OCI-LY1 (cell line): ENCODE measurements at regions not wholly inside any gene's neighbourhood (a gene's known extent, or its start where the extent isn't known, plus 50 kb on each side); places are given as distances from the start of the nearest gene placed in this dataset.

ENCODE experiments used
- H2AFZ ChIP-seq: fragments of 200-600 bp; sonication (generic), shearing (Covaris generic); 2 replicates; pipeline ENCODE4 v1.6.0; 2014; ENCODE audit warnings: antibody characterized with exemption, mild to moderate bottlenecking, low read length
- H3F3A ChIP-seq: fragments of 200-600 bp; sonication (generic), shearing (Covaris generic); 2 replicates; pipeline ENCODE4 v1.6.0; 2014; ENCODE audit warnings: mild to moderate bottlenecking, antibody characterized with exemption, low read length, moderate library complexity; ENCODE audit not compliant: insufficient read depth
- H3K27ac ChIP-seq: fragments of 200-600 bp; sonication (generic); 2 replicates; pipeline ENCODE4 v1.5.1; 2014; ENCODE audit warnings: low read length, mixed run types, mild to moderate bottlenecking, low read depth; ENCODE audit not compliant: poor library complexity, severe bottlenecking
- H3K27me3 ChIP-seq: fragments of 200-600 bp; sonication (generic); 2 replicates; pipeline ENCODE4 v1.6.0; 2014; ENCODE audit warnings: antibody characterized with exemption, mild to moderate bottlenecking, low read length, moderate library complexity; ENCODE audit not compliant: insufficient read depth
- H3K36me3 ChIP-seq: fragments of 200-600 bp; sonication (generic); 2 replicates; pipeline ENCODE4 v1.6.1; 2014; ENCODE audit warnings: mild to moderate bottlenecking, antibody characterized with exemption, low read length, moderate library complexity, mixed read lengths; ENCODE audit not compliant: insufficient read depth
- H3K4me1 ChIP-seq: fragments of 200-600 bp; sonication (generic); 2 replicates; pipeline ENCODE4 v1.5.1; 2014; ENCODE audit warnings: mild to moderate bottlenecking, low read length, moderate library complexity; ENCODE audit not compliant: insufficient read depth, severe bottlenecking
- H3K4me2 ChIP-seq: fragments of 200-600 bp; sonication (generic), shearing (Covaris generic); 2 replicates; pipeline ENCODE4 v1.6.1; 2014; ENCODE audit warnings: low read length
- H3K4me3 ChIP-seq: fragments of 200-600 bp; sonication (generic); 2 replicates; pipeline ENCODE4 v1.5.1; 2014; ENCODE audit warnings: low read length, low read depth, mild to moderate bottlenecking, mixed read lengths; ENCODE audit not compliant: poor library complexity, severe bottlenecking
- H3K79me2 ChIP-seq: fragments of 200-600 bp; shearing (Covaris generic); 2 replicates; pipeline ENCODE4 v1.6.1; 2016; ENCODE audit warnings: mixed run types, low read length, mixed read lengths; ENCODE audit not compliant: insufficient read depth
- H3K9ac ChIP-seq: fragments of 200-600 bp; sonication (generic), shearing (Covaris generic); 2 replicates; pipeline ENCODE4 v1.6.1; 2014; ENCODE audit warnings: mild to moderate bottlenecking, low read length, mixed read lengths
- H3K9me2 ChIP-seq: fragments of 200-600 bp; sonication (generic), shearing (Covaris generic); 2 replicates; pipeline ENCODE4 v1.6.1; 2014; ENCODE audit warnings: low read depth, mild to moderate bottlenecking, low read length, mixed read lengths
- H3K9me3 ChIP-seq: fragments of 200-600 bp; shearing (Covaris generic); 2 replicates; pipeline ENCODE4 v1.6.1; 2014; ENCODE audit warnings: low read length, mixed read lengths
- H4K20me1 ChIP-seq: fragments of 200-600 bp; sonication (generic), shearing (Covaris generic); 2 replicates; pipeline ENCODE4 v1.6.0; 2016; ENCODE audit warnings: mild to moderate bottlenecking, low read length; ENCODE audit not compliant: insufficient read depth
- EZH2 ChIP-seq: fragments of 200-600 bp; sonication (generic), shearing (Covaris generic); IDR thresholded peaks from 2 replicates; pipeline ENCODE4 v1.8.0; 2017; ENCODE audit warnings: borderline replicate concordance, mixed run types, mild to moderate bottlenecking, antibody characterized with exemption, low read length, moderate library complexity, mixed read lengths
- TF ChIP-seq, protein P1 (sequence below): fragments of 200-600 bp; sonication (generic), shearing (Covaris generic); IDR thresholded peaks from 2 replicates; pipeline ENCODE4 v1.5.1; 2017; ENCODE audit warnings: mild to moderate bottlenecking, antibody characterized with exemption, low read length, moderate library complexity, mixed read lengths

GRCh38 chr13:69287050-69287698 is 820.5 kb upstream of the ATXN8OS start:
- no peak for TF ChIP-seq EZH2
- TF ChIP-seq, protein P1, sequence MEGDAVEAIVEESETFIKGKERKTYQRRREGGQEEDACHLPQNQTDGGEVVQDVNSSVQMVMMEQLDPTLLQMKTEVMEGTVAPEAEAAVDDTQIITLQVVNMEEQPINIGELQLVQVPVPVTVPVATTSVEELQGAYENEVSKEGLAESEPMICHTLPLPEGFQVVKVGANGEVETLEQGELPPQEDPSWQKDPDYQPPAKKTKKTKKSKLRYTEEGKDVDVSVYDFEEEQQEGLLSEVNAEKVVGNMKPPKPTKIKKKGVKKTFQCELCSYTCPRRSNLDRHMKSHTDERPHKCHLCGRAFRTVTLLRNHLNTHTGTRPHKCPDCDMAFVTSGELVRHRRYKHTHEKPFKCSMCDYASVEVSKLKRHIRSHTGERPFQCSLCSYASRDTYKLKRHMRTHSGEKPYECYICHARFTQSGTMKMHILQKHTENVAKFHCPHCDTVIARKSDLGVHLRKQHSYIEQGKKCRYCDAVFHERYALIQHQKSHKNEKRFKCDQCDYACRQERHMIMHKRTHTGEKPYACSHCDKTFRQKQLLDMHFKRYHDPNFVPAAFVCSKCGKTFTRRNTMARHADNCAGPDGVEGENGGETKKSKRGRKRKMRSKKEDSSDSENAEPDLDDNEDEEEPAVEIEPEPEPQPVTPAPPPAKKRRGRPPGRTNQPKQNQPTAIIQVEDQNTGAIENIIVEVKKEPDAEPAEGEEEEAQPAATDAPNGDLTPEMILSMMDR = no peak
- no peaks in the 10 kb centered on the region for H3F3A ChIP-seq
- H2AFZ ChIP-seq = no peak overlapping the region

GRCh38 chr13:69283837-69284236 is 823.8 kb upstream of the ATXN8OS start:
- Histone ChIP-seq H3K36me3 (no peaks in the 10 kb centered on the region), H3K27me3 (no peaks in the 10 kb centered on the region), H4K20me1 (no peaks in the 10 kb centered on the region), H3F3A (no peaks in the 10 kb centered on the region), H3K4me2 (no peak overlapping the region), H3K79me2 (no peaks in the 10 kb centered on the region), H3K4me1 (no peaks in the 10 kb centered on the region), H3K9me3 (no peaks in the 10 kb centered on the region), H3K9ac (no peak overlapping the region), H2AFZ (no peak overlapping the region), H3K4me3 (no peak overlapping the region), H3K27ac (no peak overlapping the region), H3K9me2 (no peaks in the 10 kb centered on the region)
- TF ChIP-seq, protein P1 = no peak
- TF ChIP-seq EZH2 = no peak

More at GRCh38 chr13:69287050-69287698, 820.5 kb upstream of the ATXN8OS start:
- Histone ChIP-seq H3K27me3 (no peaks in the 10 kb centered on the region), H3K4me1 (no peaks in the 10 kb centered on the region), H3K36me3 (no peaks in the 10 kb centered on the region), H3K9ac (no peak overlapping the region), H3K79me2 (no peaks in the 10 kb centered on the region), H4K20me1 (no peaks in the 10 kb centered on the region), H3K9me3 (no peaks in the 10 kb centered on the region), H3K4me3 (no peak overlapping the region), H3K9me2 (no peaks in the 10 kb centered on the region), H3K27ac (no peak overlapping the region), H3K4me2 (peak overlapping the region; percentile 15; the same call in 1 of the 2 replicates)

DNA sequence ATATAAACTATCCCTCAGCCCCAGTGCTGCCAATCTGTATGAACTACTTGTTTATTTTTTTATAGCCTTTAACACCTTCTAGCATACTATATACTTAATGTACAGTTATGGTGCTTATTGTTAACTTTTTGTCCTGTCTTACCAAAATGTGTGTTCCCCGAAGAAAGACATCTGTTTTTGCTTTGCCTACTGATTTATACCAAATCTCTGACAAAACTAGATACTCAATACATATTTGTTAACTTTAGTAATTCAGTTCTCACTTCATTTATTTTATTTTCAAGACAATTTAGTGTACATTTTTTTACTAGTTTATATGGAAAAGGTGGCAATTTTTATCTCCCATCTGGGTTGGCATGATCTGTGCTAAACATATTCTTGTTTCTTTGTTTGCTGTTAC is 824.3 kb upstream of the ATXN8OS start:
- H4K20me1 ChIP-seq = no peaks in the 10 kb centered on the region
- no peak for TF ChIP-seq EZH2
- TF ChIP-seq, protein P1 = no peak
- H3K79me2 ChIP-seq = no peaks in the 10 kb centered on the region

More for the DNA sequence above, 824.3 kb upstream of the ATXN8OS start:
- H3K36me3 ChIP-seq = no peaks in the 10 kb centered on the region
- no peaks in the 10 kb centered on the region for H3F3A ChIP-seq
- no peaks in the 10 kb centered on the region for H3K27me3 ChIP-seq
- no peak overlapping the region for H3K4me3 ChIP-seq
- no peaks in the 10 kb centered on the region for H3K9me3 ChIP-seq
- H3K4me1 ChIP-seq = no peaks in the 10 kb centered on the region
- H3K9me2 ChIP-seq = no peaks in the 10 kb centered on the region
- H3K27ac ChIP-seq = no peak overlapping the region
- no peak overlapping the region for H2AFZ ChIP-seq
- no peak overlapping the region for H3K4me2 ChIP-seq
- no peak overlapping the region for H3K9ac ChIP-seq
